ENCODE measurements at regions not wholly inside any gene's neighbourhood (a gene's known extent, or its start where the extent isn't known, plus 50 kb on each side); places are given as distances from the start of the nearest gene placed in this dataset.
"Not testable (repeated sequence)": the region's sequence is repeated elsewhere in the genome, so short reads cannot be mapped to it uniquely, and the experiment has no call there.

DNA sequence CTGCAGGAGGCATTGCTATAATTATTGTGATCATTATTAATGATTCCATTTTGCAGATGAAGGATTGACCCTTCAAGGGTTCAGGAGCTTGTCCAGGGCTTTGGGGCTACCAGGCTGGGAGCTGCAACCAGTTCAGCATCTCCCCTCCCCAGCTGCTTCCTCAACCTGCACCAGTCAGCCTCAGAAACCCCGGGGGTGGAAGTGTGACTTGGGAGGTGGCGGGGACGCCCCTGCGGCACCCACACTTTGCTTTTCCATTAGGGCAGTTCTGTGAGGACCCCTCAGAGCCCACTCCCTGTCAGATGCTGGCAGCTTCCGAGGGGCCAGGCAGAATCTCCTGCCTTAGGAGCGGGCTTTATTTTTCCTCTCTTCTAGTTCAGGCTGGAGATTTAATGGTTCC, 85.6 kb downstream of the OLFM1 start:
- no peak for DNase-seq

DNA sequence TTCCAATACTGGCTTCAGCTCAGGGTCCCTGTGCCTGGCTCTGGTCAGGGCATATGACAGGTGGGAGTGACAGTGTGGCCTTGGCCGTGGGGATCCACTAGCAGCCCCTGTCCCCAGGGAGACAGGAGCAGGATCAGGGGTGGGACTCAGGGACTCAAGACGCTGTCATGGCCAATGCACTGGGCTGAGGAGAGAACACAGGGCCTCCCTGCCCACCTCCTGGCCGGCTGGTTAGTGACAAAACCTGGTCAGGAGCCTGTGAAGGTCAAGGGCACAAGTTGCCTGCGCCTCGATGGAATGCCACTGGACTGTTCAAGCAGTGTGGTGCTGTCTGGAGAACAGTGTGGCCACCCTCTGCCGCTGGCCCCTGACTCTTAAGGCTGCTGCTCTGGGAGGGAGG, 86.8 kb downstream of the OLFM1 start:
- DNase-seq: no peak

DNA sequence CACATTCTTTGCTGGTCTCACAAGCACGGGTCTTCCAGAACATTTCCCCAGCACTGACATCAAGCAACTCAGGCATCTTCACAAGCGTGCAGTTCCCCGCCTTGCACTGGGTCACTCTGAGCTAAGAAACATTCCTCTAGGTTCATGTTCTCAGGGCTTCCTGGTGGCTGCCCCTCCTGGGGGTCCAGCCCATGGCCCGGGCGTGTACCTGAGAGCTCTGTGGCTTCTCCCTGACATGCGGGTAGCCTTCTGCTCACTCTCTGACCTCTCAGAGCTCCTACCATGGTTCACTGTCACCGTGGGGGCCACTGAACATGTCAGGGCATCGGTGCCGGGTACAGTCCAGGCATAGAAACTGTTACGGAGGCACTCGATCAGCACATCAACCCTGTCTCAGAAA, 87.5 kb downstream of the OLFM1 start:
- no peak for DNase-seq

DNA sequence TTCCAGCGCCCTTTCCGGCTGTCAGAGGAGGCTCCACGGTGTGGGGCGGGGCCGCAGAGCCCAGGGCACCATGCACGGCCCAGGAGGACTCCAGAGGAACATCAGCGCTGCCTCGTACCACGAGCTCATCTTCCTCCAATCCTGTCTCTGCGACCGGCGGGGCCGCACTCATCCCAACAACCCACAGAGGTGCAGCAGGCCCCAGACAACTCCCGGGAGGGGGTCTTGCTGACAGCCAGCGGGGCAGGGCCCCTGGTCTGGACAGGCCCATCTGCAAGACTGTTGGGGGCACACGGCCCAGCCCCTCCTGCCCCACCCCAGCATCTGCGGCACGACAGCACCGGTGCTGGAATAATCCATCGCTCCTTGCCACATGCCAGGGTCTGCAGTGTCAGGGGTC, 88.8 kb downstream of the OLFM1 start:
- no peak for DNase-seq

DNA sequence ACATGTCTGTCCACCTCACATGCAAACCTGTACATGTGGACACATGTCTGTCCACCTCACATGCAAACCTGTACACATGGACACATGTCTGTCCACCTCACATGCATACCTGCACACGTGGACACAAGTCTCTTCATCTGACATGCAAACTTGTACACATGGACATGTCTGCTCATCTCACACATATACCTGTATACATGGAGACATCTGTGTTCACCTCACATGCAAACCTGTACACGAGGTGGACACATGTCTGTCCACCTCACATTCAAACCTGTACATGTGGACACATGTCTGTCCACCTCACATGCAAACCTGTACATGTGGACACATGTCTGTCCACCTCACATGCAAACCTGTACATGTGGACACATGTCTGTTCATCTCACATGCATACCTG, 90.1 kb downstream of the OLFM1 start:
- not testable (repeated sequence) for DNase-seq

DNA sequence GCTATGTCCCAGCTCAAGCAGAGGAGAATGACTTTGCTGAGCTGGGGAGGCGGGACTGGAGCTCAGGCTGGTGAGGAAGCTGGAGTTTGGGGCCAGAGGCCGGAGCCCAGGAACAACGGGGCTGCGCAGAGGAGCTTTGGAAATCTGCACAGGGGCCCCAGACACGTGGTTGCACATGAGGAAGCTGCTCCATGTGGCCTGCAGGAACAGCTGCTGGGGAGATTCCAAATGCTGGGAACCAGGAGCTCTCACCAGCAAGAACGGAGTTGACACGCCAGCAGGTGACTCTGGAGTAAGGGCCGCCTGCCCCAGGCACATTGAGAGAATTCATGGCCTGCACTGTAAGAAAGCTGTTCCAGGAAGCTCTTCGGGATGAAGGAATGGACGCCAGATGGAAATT, 91.0 kb downstream of the OLFM1 start:
- no peak for DNase-seq

DNA sequence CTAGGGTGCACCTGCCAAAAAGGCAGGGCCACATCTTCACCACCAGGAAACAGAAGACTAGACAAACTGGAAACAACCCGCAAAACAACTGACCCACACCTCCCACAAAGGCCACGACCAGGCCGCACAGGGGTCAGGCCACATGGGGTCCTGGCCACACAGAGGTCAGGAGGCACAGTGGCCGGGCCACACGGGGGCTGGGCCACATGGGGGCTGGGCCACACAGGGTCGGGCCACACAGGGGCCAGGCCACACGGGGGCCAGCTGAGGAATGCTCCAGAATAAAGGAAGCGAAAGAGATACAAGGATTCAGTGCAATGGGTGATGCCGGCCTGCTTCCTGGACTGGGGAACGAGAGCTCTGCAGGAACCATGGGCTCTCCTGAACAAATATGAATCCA, 91.6 kb downstream of the OLFM1 start:
- DNase-seq: no peak

DNA sequence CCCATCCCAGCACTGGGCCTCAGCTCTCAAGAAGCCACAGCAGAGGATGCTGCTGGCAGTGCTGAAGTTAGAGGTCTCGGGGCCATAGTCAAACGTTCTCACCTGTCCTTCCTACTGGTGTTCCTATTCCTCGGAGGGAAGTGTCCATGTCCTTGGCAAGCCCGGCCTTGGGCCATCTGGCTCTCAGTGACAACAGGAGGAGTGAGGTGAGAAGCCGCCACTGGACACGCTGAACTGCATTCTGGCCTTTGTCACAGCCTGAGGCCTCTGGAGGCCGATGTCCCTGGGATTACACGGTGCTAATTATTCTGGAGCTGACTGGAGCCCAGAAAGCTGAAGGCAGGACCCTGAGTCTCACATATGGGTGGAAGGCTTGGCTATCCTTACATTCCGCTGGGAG, 92.5 kb downstream of the OLFM1 start:
- no peak for DNase-seq

DNA sequence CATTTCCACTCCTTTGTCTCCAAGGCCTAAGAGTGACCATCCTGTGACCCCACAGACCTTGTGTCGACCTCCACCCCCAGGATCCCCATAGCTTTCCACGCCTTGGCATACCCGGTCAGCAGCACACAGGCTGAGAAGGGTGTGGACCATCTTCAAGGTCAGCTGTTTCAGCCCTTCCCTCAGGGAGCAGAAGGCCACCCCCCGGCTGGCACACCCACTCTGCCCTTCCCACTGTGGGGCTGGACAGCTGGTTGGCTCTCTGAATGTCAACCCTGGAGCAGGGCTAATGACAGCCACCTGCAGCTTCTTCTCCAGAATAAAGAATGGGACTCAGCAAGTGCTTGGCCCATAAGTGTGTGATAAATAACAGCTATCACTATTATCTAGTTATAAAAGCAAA, 93.1 kb downstream of the OLFM1 start:
- DNase-seq: no peak

DNA sequence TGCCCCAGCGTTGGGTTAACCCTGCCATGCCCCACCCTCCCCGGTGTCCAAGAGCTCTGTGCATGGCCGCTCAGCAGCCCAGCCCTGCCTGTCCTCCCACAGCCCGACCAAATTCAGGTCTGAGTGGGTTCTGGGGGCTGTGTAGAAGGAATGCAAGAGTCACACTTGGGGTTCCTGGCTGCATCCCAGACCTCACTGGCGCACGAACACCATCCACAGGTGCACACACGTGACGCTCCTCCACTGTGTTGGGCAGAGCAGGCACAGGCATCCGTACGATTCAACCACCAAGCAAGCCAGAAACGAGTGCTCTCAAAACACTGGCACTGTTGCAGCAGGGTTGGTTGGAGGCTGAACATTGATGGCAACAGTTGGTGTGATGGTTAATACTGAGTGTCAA, 93.9 kb downstream of the OLFM1 start:
- DNase-seq: no peak

DNA sequence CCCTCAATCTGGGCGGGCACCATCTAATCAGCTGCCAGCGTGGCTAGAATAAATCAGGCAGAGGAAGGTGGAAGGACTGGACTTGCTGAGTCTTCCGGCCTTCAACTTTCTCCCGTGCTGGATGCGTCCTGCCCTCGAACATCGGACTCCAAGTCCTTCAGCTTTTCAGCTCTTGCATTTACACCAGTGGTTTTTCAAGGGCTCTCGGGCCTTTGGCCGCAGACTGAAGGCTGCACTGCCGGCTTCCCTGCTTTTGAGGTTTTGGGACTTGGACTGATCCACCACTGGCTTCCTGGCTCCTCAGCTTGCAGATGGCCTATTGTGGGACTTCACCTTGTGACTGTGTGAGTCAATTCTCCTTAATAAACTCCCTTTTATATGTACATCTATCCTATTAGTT, 94.4 kb downstream of the OLFM1 start:
- DNase-seq: not testable (repeated sequence)

DNA sequence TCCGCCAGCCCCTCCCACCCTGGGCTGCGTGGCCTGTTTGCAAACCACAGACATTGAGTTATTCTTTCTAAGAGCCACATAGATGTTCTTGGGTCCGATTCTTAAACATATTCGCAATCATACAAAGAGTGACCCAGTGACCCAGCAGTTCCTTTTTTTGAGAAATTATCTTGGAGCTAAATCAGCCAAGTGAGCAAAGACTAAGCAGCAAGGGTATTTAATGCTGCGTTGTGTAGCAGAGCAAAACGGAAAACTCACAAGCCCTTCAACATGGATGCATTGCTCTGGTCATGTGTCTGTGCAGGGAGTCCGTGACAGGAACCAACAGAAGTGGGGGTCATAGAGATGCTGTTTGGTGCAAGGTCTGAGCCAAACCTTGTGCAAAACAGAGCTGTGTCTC, 95.6 kb downstream of the OLFM1 start:
- no peak for DNase-seq

DNA sequence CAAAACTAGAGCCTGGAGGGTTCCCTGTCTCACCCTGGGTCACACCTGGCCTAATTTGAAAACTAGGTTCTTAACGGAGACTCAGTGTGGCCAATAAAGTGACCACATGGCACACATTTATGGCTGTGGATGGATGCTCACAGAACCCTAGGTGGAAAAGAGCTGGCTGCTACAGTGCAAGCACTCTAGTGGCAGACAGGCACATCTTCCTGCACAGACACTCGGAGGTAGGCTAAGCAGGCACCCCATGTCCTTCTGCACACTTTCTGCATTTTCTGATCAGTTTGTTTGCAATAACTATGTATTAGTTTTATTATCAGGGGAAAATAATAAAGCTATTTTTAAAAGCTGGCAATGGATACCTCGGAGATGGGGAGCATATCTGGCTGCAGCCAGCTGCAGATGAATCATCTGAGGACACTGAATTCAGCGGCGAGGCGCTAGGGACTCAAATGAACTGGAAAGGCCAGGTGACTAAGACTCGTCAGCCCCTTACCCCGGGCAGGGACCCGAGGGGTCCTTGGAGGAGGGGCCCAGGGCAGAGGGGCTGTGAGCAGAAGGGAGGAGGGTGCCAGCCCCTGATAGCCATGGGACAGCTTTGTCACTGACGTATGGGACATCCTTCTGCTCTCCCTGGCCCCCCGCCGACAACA, 96.2 kb downstream of the OLFM1 start:
- no peak for DNase-seq

DNA sequence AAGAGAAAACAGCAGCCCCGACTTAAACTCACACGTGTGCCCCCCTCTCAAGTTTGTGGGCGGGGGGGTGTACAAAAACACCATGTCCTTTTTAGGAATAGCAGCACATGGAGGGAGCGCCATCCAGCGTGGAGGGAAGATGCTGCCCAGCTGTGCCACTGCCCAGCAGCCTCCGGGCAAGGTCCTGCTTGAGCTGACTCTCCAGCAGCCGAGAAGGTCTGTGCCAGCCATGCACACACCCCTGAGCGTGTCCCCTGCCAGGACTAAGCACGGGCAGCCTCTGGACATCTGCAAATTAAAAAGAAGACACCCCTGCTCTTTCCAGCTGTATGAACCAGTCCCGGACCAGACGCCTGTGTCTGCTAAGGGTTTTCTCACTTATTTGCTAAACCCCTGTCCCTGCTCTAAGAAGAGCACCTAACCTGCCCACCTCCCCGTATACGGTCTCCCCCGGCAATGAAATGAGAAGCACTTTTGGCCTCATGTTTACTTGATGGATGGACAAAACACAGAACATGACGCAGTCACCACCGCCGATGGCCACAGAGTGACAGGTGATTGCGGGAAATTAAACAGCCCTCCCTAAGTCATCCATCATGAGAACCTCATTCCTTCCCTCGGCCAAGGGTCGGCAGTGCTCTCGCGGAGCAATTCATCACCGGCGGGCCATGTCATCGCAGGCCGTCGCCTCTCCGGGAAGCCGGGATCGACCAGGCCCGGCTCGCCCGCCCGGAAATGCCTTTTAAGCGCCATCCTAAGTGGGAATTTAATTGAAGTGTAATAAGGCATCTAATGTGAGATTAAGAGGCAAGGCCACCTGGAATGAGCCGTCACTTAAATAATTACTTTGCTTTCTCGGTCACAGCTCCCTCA, 96.9 kb downstream of the OLFM1 start:
- DNase-seq: no peak

DNA sequence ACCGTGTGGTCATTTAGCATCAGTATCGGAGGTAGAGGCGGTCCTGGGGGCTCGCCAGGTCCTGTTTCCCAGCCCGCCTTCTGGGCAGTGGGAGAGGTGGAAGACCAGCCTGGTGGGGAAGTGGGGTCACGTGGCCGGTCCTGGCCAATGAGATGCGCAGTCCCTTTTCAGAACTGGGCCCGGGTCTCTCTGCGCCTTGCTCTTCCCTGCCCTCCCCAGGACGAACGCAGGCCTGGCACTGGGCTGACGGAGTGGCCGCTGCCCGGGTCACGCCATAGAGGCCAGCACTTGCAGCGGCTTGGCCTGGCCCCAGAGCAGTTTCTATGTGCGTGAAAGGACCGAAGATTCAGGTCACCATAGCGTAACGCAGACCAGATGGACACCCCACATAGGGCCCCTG, 97.6 kb downstream of the OLFM1 start:
- no peak for DNase-seq

DNA sequence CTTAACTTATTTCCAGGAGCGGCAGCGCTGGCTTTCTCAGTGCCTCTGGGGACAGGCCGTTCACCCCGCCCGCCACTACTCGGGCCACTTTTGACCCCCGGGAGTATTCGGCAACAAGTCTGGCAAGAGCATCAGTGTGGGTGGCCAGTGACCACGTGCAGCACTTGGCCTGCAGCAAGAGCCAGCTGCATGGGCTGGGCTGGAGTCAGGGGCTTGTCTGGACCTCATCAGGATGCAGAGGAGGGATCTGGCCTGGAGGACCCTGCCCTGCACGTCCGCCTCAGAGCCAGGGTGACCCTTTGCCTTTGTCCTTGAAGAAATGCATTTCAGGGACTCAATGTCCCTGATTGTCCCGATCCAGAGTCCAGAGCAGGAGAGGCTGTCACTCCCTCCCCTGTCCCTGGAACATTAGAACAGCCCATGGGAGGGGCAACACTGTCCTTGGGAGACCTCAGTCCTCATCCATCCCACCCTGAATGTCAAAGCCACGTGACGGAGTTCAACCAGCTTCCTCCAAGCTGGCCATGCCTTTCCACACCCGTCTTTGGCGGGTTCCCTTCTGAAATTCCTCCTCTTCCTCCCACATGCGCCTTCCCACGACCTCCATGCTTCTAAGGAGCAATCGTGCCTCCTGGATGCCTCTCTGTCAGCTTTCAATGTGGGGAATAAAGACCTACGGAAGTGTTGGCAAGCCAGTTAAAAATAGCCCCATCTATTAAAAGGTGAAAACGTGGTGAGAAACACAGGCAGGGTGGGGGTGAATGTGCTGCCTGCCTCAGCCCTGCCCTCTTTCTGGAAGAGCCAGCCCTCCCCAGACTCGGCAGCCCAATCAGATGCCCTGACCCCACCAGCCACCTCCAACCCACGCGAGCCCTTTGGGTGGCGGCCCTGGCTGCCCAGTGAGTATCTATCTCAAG, 99.0 kb downstream of the OLFM1 start:
- peak in 3 of 58 donors; percentile 12 to 30 (median 15) for DNase-seq

DNA sequence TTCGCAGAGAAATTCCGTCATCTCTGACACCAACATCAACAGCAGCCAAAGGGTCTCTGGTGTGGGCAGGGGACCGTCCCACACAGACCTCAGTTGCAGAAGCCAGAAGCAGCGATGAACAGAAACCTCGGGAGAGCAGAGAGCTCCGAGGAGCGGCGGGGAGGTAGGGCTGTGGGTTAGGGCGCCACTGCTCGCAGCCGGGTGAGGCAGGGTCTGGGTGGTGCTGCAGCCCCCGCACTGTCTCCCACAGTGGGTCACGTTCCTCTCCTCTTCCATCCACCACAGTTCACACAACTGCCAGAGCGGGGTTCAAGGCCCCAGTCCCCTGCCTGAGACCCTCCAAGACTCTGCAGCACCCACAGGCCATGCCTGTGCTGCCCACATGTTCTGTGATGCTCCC, 99.9 kb downstream of the OLFM1 start:
- no peak for DNase-seq

DNA sequence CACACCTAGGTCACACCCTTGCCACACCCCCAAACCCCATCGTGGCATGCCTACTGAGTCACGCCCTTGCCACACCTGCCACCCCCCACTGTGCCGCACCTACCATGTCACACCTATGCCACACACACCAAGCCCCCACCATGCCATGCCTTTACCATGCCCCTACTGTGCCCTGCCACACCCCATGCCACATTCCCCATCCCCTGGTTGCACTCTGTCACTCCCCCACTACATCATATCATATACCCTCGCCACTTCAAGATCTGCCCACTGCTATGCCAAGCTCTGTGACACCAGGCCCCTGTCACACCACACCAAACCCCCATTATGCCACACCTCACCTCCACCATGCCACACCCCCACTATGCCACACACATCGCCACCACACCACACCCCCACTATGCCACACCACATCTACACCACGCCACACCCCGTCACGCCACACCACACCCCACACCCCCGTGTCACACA, 101.2 kb downstream of the OLFM1 start:
- DNase-seq: no peak

DNA sequence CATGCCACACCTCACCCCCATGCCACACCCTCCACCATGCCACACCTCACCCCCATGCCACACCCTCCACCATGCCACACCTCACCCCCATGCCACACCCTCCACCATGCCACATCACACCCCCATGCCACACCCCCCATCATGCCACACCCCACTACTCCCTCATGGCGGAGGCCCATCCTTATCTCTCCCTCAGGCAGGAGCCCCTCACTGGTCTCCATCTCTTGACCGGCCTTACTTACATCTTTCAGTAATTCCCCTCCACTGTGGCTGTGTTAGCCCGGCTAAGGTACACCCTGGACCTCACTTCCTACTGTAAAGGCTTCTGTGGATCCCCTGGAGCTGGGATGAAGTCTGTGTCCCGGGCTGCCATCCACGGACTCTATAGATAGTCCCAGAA, 102.0 kb downstream of the OLFM1 start:
- DNase-seq: no peak

DNA sequence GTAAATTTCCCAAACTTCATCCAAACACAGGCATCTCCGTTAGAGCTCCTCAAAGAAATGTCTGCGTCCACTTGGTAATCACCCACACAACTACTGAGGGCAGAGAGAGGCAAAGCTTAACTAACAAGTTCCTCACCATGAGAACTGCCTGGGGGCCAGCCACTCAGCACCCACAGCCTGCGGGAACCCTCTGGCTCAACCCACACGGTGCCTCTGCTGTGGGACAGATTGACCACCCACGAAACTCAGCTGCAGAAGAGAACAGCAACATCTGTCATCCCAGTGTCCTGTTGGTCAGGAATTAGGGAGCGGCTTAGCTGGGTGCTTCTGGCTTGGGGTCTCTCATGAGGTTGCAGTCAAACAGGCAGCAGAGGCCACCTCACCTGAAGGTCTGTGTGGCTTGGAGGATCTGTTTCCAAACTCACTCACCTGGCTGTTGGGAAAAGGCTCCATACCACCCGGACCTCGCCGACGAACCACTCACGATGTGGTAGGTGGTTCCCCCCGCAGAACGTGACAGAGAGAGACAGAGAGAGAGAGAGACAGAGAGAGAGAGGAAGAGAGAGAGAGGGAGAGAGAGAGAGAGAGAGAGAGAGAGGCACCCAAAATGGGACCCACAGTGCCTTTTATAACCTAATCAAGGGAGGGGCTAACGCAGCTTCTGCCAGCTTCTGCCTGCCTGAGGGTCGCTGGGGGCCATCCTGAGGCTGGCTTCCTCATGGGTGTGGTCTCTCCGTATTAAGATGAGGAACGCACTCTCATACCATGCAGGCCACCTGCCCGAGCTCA, 103.5 kb downstream of the OLFM1 start:
- no peak for DNase-seq

DNA sequence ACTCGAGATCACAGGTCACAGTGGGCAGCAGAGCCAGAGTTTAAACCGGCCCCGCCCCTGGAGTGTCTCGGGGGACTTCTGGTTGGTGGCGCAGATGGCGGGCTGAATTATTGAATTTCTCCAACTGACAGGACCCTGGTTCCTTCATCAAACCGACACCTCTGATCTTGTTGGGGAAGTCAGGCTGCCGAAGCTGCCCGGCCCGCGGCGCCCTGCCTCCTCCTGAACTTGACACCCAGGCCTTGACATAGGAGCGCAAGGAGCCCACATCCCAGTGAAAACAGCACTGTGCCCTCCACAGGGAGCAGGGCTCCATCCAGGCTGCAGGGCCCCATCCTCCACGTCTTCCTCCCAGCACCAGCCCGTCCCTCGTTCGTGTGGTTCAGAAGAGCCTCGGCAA, 105.2 kb downstream of the OLFM1 start:
- DNase-seq: no peak
